ENCODE measurements at regions not wholly inside any gene's neighbourhood (a gene's known extent, or its start where the extent isn't known, plus 50 kb on each side); places are given as distances from the start of the nearest gene placed in this dataset.

DNA sequence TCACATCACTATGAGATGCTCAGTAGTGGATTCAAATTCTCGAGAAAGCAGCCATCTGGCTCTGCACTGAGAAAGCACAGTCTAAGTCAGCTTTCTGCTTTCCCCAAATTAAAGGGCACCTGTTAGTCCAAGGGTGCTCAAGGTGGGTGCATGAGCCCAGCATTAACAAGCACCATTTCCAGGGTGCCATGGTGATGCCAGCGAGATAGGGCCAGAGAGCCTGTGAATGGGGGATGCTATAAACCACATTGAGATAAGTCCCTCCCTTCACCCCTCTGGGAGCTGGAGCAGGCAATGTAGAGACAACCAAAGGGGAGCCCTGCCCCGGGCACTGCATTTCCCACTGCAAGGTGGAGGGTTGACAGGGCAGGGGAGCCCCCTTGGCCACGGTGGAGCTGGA, 568.2 kb downstream of the AJAP1 start:
- Histone ChIP-seq H3K36me3 (no peaks in the 10 kb centered on the region), H3K4me1 (no peaks in the 10 kb centered on the region), H3K27me3 (ENCODE audit: low read depth) (peaks cover 86% of the 10 kb centered on the region), H3K9me3 (replicated peaks) (no peaks in the 10 kb centered on the region), H3K4me3 (no peak overlapping the region), H3K27ac (replicated peaks) (no peak overlapping the region)
- TF ChIP-seq CTCF (IDR thresholded peaks at IDR 0.05; ENCODE audit: borderline replicate concordance), result no peak
- intact Hi-C loops (cut with micrococcal nuclease), result no loop called here
- no peak for DNase-seq

- TF ChIP-seq CTCF (IDR thresholded peaks at IDR 0.05; ENCODE audit: borderline replicate concordance), result no peak
- DNase-seq, result no peak
- intact Hi-C loops (cut with micrococcal nuclease), result no loop called here
Measured at GRCh38 chr1:5221451-5221850, 567.0 kb downstream of the AJAP1 start.

DNA sequence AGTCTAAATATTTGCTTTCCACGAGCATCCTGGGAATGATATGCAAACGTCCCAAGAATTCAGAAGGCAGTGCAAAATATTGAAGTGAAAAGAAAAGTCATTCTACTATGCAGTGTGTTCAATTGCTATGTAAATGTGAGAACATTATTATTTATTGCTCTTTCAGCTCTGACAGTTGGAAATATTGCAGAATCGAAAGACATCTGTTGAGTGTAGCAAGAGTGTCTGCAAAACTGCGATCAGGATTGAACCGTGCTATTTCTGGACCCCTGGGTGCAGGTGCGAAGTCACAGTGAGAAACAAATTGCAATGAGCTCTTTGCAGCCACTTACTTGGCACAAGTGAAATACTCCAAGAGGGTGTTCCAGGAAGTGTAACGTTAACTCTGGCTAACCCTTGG, 566.4 kb downstream of the AJAP1 start:
- Histone ChIP-seq H3K36me3 (no peaks in the 10 kb centered on the region), H3K4me1 (no peaks in the 10 kb centered on the region), H3K4me3 (no peak overlapping the region), H3K27me3 (ENCODE audit: low read depth) (peaks cover 76% of the 10 kb centered on the region), H3K27ac (replicated peaks) (no peak overlapping the region), H3K9me3 (replicated peaks) (no peaks in the 10 kb centered on the region)
- DNase-seq, result no peak
- no peak for TF ChIP-seq CTCF (IDR thresholded peaks at IDR 0.05; ENCODE audit: borderline replicate concordance)
- intact Hi-C loops (cut with micrococcal nuclease), result no loop called here

More at GRCh38 chr1:5221451-5221850, 567.0 kb downstream of the AJAP1 start:
- peaks cover 83% of the 10 kb centered on the region for H3K27me3 ChIP-seq (ENCODE audit: low read depth)
- H3K9me3 ChIP-seq (replicated peaks), result no peaks in the 10 kb centered on the region
- no peak overlapping the region for H3K27ac ChIP-seq (replicated peaks)
- H3K4me1 ChIP-seq, result no peaks in the 10 kb centered on the region
- H3K36me3 ChIP-seq, result no peaks in the 10 kb centered on the region
- H3K4me3 ChIP-seq, result no peak overlapping the region

- intact Hi-C loops (cut with micrococcal nuclease), result no loop called here
- Histone ChIP-seq H3K9me3 (replicated peaks) (no peaks in the 10 kb centered on the region), H3K27me3 (ENCODE audit: low read depth) (peaks cover 72% of the 10 kb centered on the region), H3K36me3 (no peaks in the 10 kb centered on the region), H3K4me1 (no peaks in the 10 kb centered on the region), H3K4me3 (no peak overlapping the region), H3K27ac (replicated peaks) (no peak overlapping the region)
- no peak for DNase-seq
- TF ChIP-seq CTCF (IDR thresholded peaks at IDR 0.05; ENCODE audit: borderline replicate concordance), result no peak
Measured at GRCh38 chr1:5220421-5220820, 566.0 kb downstream of the AJAP1 start.

DNA sequence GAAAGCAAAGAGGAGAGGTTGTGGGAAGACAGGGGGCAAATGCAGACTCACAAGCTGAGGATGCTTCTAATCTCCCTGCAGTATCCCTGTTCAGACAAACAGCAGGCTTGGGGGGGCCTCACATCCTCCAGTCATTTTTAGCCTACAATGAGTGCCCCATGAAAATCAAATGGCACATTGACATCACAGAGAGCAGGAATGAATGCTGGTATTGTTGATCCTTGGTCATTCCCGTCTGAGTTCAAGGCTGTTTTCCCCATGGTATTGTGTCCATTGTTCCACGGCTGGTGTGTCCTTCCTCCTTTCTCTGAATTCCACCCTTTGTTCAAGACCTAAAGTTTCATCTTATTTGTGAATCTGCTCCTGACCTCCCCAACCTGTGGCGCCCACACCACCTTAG, 545.6 kb downstream of the AJAP1 start:
- H3K9me3 ChIP-seq (replicated peaks), result no peaks in the 10 kb centered on the region
- H3K4me3 ChIP-seq, result no peak overlapping the region
- TF ChIP-seq CTCF (IDR thresholded peaks at IDR 0.05; ENCODE audit: borderline replicate concordance), result no peak
- no peaks in the 10 kb centered on the region for H3K4me1 ChIP-seq
- peaks cover 72% of the 10 kb centered on the region for H3K27me3 ChIP-seq (ENCODE audit: low read depth)
- H3K36me3 ChIP-seq, result no peaks in the 10 kb centered on the region
- H3K27ac ChIP-seq (replicated peaks), result no peak overlapping the region
- DNase-seq, result no peak
- intact Hi-C loops (cut with micrococcal nuclease), result no loop called here

GRCh38 chr1:5198328-5198727, 543.9 kb downstream of the AJAP1 start:
- H3K36me3 ChIP-seq, result no peaks in the 10 kb centered on the region
- no peak overlapping the region for H3K27ac ChIP-seq (replicated peaks)
- no peak for TF ChIP-seq CTCF (IDR thresholded peaks at IDR 0.05; ENCODE audit: borderline replicate concordance)
- intact Hi-C loops (cut with micrococcal nuclease), result no loop called here
- no peaks in the 10 kb centered on the region for H3K4me1 ChIP-seq
- H3K27me3 ChIP-seq (ENCODE audit: low read depth), result peaks cover 65% of the 10 kb centered on the region
- no peak overlapping the region for H3K4me3 ChIP-seq
- DNase-seq, result no peak
- H3K9me3 ChIP-seq (replicated peaks), result no peaks in the 10 kb centered on the region
